ENCODE measurements at regions not wholly inside any gene's neighbourhood (a gene's known extent, or its start where the extent isn't known, plus 50 kb on each side); places are given as distances from the start of the nearest gene placed in this dataset.

GRCh38 chr10:60728056-60728455 is 50.2 kb upstream of the CDK1 start:
- no peak for DNase-seq (ENCODE audit: low spot score)
- in situ Hi-C loops (cut with HindIII; ENCODE audit: low sequenced_read_pairs) = no loop called here

GRCh38 chr10:60726257-60726656 is 52.0 kb upstream of the CDK1 start:
- in situ Hi-C loops (cut with HindIII; ENCODE audit: low sequenced_read_pairs) = no loop called here
- DNase-seq (ENCODE audit: low spot score) = no peak

GRCh38 chr10:60722623-60723022 is 55.7 kb upstream of the CDK1 start:
- in situ Hi-C loops (cut with HindIII; ENCODE audit: low sequenced_read_pairs) = no loop called here
- DNase-seq (ENCODE audit: low spot score) = no peak

GRCh38 chr10:60719721-60720120 is 58.6 kb upstream of the CDK1 start:
- in situ Hi-C loops (cut with HindIII; ENCODE audit: low sequenced_read_pairs) = no loop called here
- no peak for DNase-seq (ENCODE audit: low spot score)

GRCh38 chr10:60718886-60719285 is 59.4 kb upstream of the CDK1 start:
- no peak for DNase-seq (ENCODE audit: low spot score)
- in situ Hi-C loops (cut with HindIII; ENCODE audit: low sequenced_read_pairs) = no loop called here

- in situ Hi-C loops (cut with HindIII; ENCODE audit: low sequenced_read_pairs) = no loop called here
- no peak for DNase-seq (ENCODE audit: low spot score)
Observed at GRCh38 chr10:60717852-60718251, 60.4 kb upstream of the CDK1 start.

GRCh38 chr10:60714233-60714632 is 64.0 kb upstream of the CDK1 start:
- DNase-seq (ENCODE audit: low spot score) = no peak
- in situ Hi-C loops (cut with HindIII; ENCODE audit: low sequenced_read_pairs) = no loop called here

GRCh38 chr10:60711496-60711895 is 66.8 kb upstream of the CDK1 start:
- in situ Hi-C loops (cut with HindIII; ENCODE audit: low sequenced_read_pairs) = no loop called here
- DNase-seq (ENCODE audit: low spot score) = no peak

- in situ Hi-C loops (cut with HindIII; ENCODE audit: low sequenced_read_pairs) = no loop called here
- DNase-seq (ENCODE audit: low spot score) = no peak
Observed at GRCh38 chr10:60710041-60710440, 68.2 kb upstream of the CDK1 start.

- in situ Hi-C loops (cut with HindIII; ENCODE audit: low sequenced_read_pairs) = no loop called here
- DNase-seq (ENCODE audit: low spot score) = no peak
Observed at GRCh38 chr10:60708666-60709065, 69.6 kb upstream of the CDK1 start.

- in situ Hi-C loops (cut with HindIII; ENCODE audit: low sequenced_read_pairs) = no loop called here
- DNase-seq (ENCODE audit: low spot score) = no peak
Observed at GRCh38 chr10:60707841-60708240, 70.4 kb upstream of the CDK1 start.

GRCh38 chr10:60706146-60706545 is 72.1 kb upstream of the CDK1 start:
- DNase-seq (ENCODE audit: low spot score) = no peak
- in situ Hi-C loops (cut with HindIII; ENCODE audit: low sequenced_read_pairs) = no loop called here

GRCh38 chr10:60705376-60705775 is 72.9 kb upstream of the CDK1 start:
- in situ Hi-C loops (cut with HindIII; ENCODE audit: low sequenced_read_pairs) = no loop called here
- no peak for DNase-seq (ENCODE audit: low spot score)

- DNase-seq (ENCODE audit: low spot score) = no peak
- in situ Hi-C loops (cut with HindIII; ENCODE audit: low sequenced_read_pairs) = no loop called here
Observed at GRCh38 chr10:60704471-60704870, 73.8 kb upstream of the CDK1 start.

- in situ Hi-C loops (cut with HindIII; ENCODE audit: low sequenced_read_pairs) = no loop called here
Observed at GRCh38 chr10:60703266-60704041, 74.8 kb upstream of the CDK1 start.

GRCh38 chr10:60687679-60688078 is 90.6 kb upstream of the CDK1 start:
- DNase-seq (ENCODE audit: low spot score) = no peak
- in situ Hi-C loops (cut with HindIII; ENCODE audit: low sequenced_read_pairs) = no loop called here

More at GRCh38 chr10:60703266-60704041, 74.8 kb upstream of the CDK1 start:
- DNase-seq (ENCODE audit: low spot score) = no peak

GRCh38 chr10:60684091-60684490 is 94.2 kb upstream of the CDK1 start:
- DNase-seq (ENCODE audit: low spot score) = no peak
- in situ Hi-C loops (cut with HindIII; ENCODE audit: low sequenced_read_pairs) = no loop called here

GRCh38 chr10:60681103-60681502 is 97.2 kb upstream of the CDK1 start:
- DNase-seq (ENCODE audit: low spot score) = no peak
- in situ Hi-C loops (cut with HindIII; ENCODE audit: low sequenced_read_pairs) = no loop called here

- in situ Hi-C loops (cut with HindIII; ENCODE audit: low sequenced_read_pairs) = no loop called here
- DNase-seq (ENCODE audit: low spot score) = no peak
Observed at GRCh38 chr10:60679388-60679990, 98.8 kb upstream of the CDK1 start.

GRCh38 chr10:60678978-60679377 is 99.3 kb upstream of the CDK1 start:
- no peak for DNase-seq (ENCODE audit: low spot score)
- in situ Hi-C loops (cut with HindIII; ENCODE audit: low sequenced_read_pairs) = no loop called here

GRCh38 chr10:60677531-60678129 is 100.6 kb upstream of the CDK1 start:
- in situ Hi-C loops (cut with HindIII; ENCODE audit: low sequenced_read_pairs) = no loop called here
- DNase-seq (ENCODE audit: low spot score) = peak; percentile 23

All from G401 (cell line).